GM18505 (cell line): ENCODE measurements at regions not wholly inside any gene's neighbourhood (a gene's known extent, or its start where the extent isn't known, plus 50 kb on each side); places are given as distances from the start of the nearest gene placed in this dataset.
"Not testable (repeated sequence)": the region's sequence is repeated elsewhere in the genome, so short reads cannot be mapped to it uniquely, and the experiment has no call there.

Experiments used
- ATAC-seq: cut with Tn5 transposase; IDR thresholded peaks from one replicate; pipeline ENCODE4 v1.9.1; 2021; ENCODE audit not compliant: unreplicated experiment
- POLR2A ChIP-seq: IDR thresholded peaks from 4 replicates; pipeline ENCODE4 v1.6.1; 2011; ENCODE audit warnings: borderline replicate concordance; ENCODE audit not compliant: insufficient read depth, insufficient read length; ENCODE audit errors: extremely low read depth

- ATAC-seq, result no peak
- TF ChIP-seq POLR2A, result no peak
These were observed 150.2 kb downstream of the CSNK2A3 start for GRCh38 chr11:11202885-11203284.

GRCh38 chr11:11201302-11201701, 151.7 kb downstream of the CSNK2A3 start:
- not testable (repeated sequence) for ATAC-seq

GRCh38 chr11:11192541-11192940, 160.5 kb downstream of the CSNK2A3 start:
- no peak for TF ChIP-seq POLR2A
- no peak for ATAC-seq

- ATAC-seq, result no peak
- no peak for TF ChIP-seq POLR2A
These were observed 163.5 kb downstream of the CSNK2A3 start for GRCh38 chr11:11189506-11189905.

GRCh38 chr11:11186249-11186648, 166.8 kb downstream of the CSNK2A3 start:
- ATAC-seq, result no peak
- TF ChIP-seq POLR2A, result no peak

- no peak for TF ChIP-seq POLR2A
- no peak for ATAC-seq
These were observed 170.8 kb downstream of the CSNK2A3 start for GRCh38 chr11:11182261-11182660.

GRCh38 chr11:11178671-11179638, 174.1 kb downstream of the CSNK2A3 start:
- TF ChIP-seq POLR2A, result no peak
- ATAC-seq, result no peak

GRCh38 chr11:11177156-11177808, 175.8 kb downstream of the CSNK2A3 start:
- no peak for ATAC-seq
- TF ChIP-seq POLR2A, result no peak

GRCh38 chr11:11173316-11174025, 179.6 kb downstream of the CSNK2A3 start:
- ATAC-seq, result no peak
- no peak for TF ChIP-seq POLR2A

- TF ChIP-seq POLR2A, result no peak
- no peak for ATAC-seq
These were observed 181.2 kb downstream of the CSNK2A3 start for GRCh38 chr11:11171854-11172253.

GRCh38 chr11:11171285-11171684, 181.8 kb downstream of the CSNK2A3 start:
- ATAC-seq, result no peak
- no peak for TF ChIP-seq POLR2A

- no peak for TF ChIP-seq POLR2A
- ATAC-seq, result no peak
These were observed 182.5 kb downstream of the CSNK2A3 start for GRCh38 chr11:11170352-11171084.

- no peak for TF ChIP-seq POLR2A
- no peak for ATAC-seq
These were observed 183.2 kb downstream of the CSNK2A3 start for GRCh38 chr11:11169715-11170351.

GRCh38 chr11:11167806-11168205, 185.2 kb downstream of the CSNK2A3 start:
- no peak for TF ChIP-seq POLR2A
- ATAC-seq, result no peak
